GM12878 (cell line): ENCODE measurements at regions not wholly inside any gene's neighbourhood (a gene's known extent, or its start where the extent isn't known, plus 50 kb on each side); places are given as distances from the start of the nearest gene placed in this dataset.

Experiments
- ATAC-seq: fragments of 200-7000 bp; cut with Tn5 transposase; 3 replicates; pipeline ENCODE4 v1.9.1; 2020; ENCODE audit warnings: mild to moderate bottlenecking, moderate library complexity
- BruUV-seq: library from RNA; stranded (reverse); fragments of 400-500 nt; replicated peaks from 2 replicates; lab custom pipeline; 2021; lab: Mats Ljungman, UMichigan
- CTCF ChIA-PET: fragments of 300-600 bp; sonication (Branson Sonifier 250); formaldehyde crosslinking; extraction: SDS; loops from one replicate; lab custom pipeline; 2021; ENCODE audit warnings: inconsistent platforms; lab: Yijun Ruan, JAX
- POLR2A ChIA-PET: fragments of 350-600 bp; formaldehyde crosslinking; extraction: SDS; loops from one replicate; lab custom pipeline; 2021; ENCODE audit warnings: inconsistent platforms; lab: Charles Lee
- RAD21 ChIA-PET: fragments of 300-600 bp; sonication (Branson Sonifier 250); formaldehyde crosslinking; loops from one replicate; lab custom pipeline; 2023; ENCODE audit warnings: antibody characterized with exemption; ENCODE audit not compliant: unreplicated experiment; lab: Charles Lee
- SMC1A ChIA-PET: fragments of 300-600 bp; sonication (Branson Sonifier 250); formaldehyde crosslinking; loops from one replicate; lab custom pipeline; 2023; ENCODE audit not compliant: unreplicated experiment, uncharacterized antibody; lab: Charles Lee
- DNase-seq: peaks from one replicate; pipeline ENCODE4 v3.0.0-alpha.2; 2011; ENCODE audit warnings: low read depth, low spot score
- FAIRE-seq: peaks from 3 replicates; lab custom pipeline; 2011; peaks lifted over from hg19 to GRCh38; lab: Jason Lieb, UNC
- H2AFZ ChIP-seq: 2 replicates; pipeline ENCODE4 v1.6.0; 2011; ENCODE audit warnings: low read depth, low read length, control low read depth; ENCODE audit not compliant: control insufficient read depth
- H3K27ac ChIP-seq: 2 replicates; pipeline ENCODE4 v1.5.1; 2011; ENCODE audit warnings: control low read depth; ENCODE audit not compliant: control insufficient read depth, insufficient read depth
- H3K27me3 ChIP-seq, 2 experiments: replicated peaks in 1 of 2; 2 replicates each; pipeline versions ENCODE4 v1.6.0 to v1.6.1; 2011; ENCODE audit warnings: low read length in 1 of 2; ENCODE audit not compliant: control insufficient read depth in 2 of 2, insufficient read depth in 2 of 2
- H3K36me3 ChIP-seq, 2 experiments: 2 replicates each; pipeline ENCODE4 v1.5.1; 2011; ENCODE audit warnings: low read length in 1 of 2; ENCODE audit not compliant: control insufficient read depth in 2 of 2, insufficient read depth in 2 of 2
- H3K4me1 ChIP-seq: 2 replicates; pipeline ENCODE4 v1.6.1; 2011; ENCODE audit warnings: mild to moderate bottlenecking, low read length, moderate library complexity, mixed read lengths; ENCODE audit not compliant: control insufficient read depth, insufficient read depth
- H3K4me2 ChIP-seq: 2 replicates; pipeline ENCODE4 v1.6.0; 2011; ENCODE audit warnings: control low read depth; ENCODE audit not compliant: control insufficient read depth, insufficient read depth
- H3K4me3 ChIP-seq: fragments of 200-600 bp; sonication (generic); 2 replicates; pipeline ENCODE4 v1.5.1; 2016
- H3K79me2 ChIP-seq: 2 replicates; pipeline ENCODE4 v1.6.0; 2011; ENCODE audit warnings: low read length; ENCODE audit not compliant: control insufficient read depth, insufficient read depth
- H3K9ac ChIP-seq: 2 replicates; pipeline ENCODE4 v1.8.0; 2011; ENCODE audit warnings: low read length, control low read depth, mixed read lengths; ENCODE audit not compliant: control insufficient read depth, insufficient read depth
- H3K9me3 ChIP-seq: replicated peaks from 3 replicates; pipeline ENCODE4 v1.5.1; 2011; ENCODE audit warnings: mild to moderate bottlenecking, low read length; ENCODE audit not compliant: control insufficient read depth, insufficient read depth
- H4K20me1 ChIP-seq: 2 replicates; pipeline ENCODE4 v1.6.0; 2011; ENCODE audit not compliant: control insufficient read depth, insufficient read depth
- CHD4 ChIP-seq: fragments of 200-600 bp; sonication (generic); IDR thresholded peaks from 2 replicates; pipeline ENCODE4 v1.6.1; 2016; ENCODE audit warnings: mild to moderate bottlenecking
- ETV6 ChIP-seq, 2 experiments: fragments of 450-650 bp in 1 of 2; IDR thresholded peaks in 1 of 2; conservative IDR thresholded peaks in 1 of 2; 2 replicates each; pipeline ENCODE4 v1.6.1; 2014; ENCODE audit warnings: antibody characterized with exemption in 1 of 2, borderline replicate concordance in 1 of 2, low read depth in 1 of 2, mild to moderate bottlenecking in 1 of 2, moderate library complexity in 1 of 2
- HDGF ChIP-seq: fragments of 450-650 bp; IDR thresholded peaks from 2 replicates; pipeline ENCODE4 v1.6.1; 2016; ENCODE audit warnings: antibody characterized with exemption
- MEF2A ChIP-seq: IDR thresholded peaks from 2 replicates; pipeline ENCODE4 v1.6.1; 2011; ENCODE audit warnings: low read depth, mild to moderate bottlenecking, low read length, moderate library complexity; ENCODE audit not compliant: insufficient read depth
- NR2C1 ChIP-seq: fragments of 450-650 bp; IDR thresholded peaks from 2 replicates; pipeline ENCODE4 v1.6.1; 2017; ENCODE audit warnings: antibody characterized with exemption, mild to moderate bottlenecking, moderate library complexity
- POLR2AphosphoS5 ChIP-seq: IDR thresholded peaks from 2 replicates; pipeline ENCODE4 v1.6.1; 2011; ENCODE audit warnings: mild to moderate bottlenecking, low read length, inconsistent platforms
- RB1 ChIP-seq: fragments of 450-650 bp; formaldehyde crosslinking; IDR thresholded peaks from 2 replicates; pipeline ENCODE4 v1.6.1; 2017; ENCODE audit warnings: mild to moderate bottlenecking, borderline replicate concordance
- RELA ChIP-seq: fragments of 450-650 bp; IDR thresholded peaks from 2 replicates; pipeline ENCODE4 v1.8.0; 2014; ENCODE audit warnings: borderline replicate concordance; ENCODE audit not compliant: partially characterized antibody
- SIN3A ChIP-seq: IDR thresholded peaks from 2 replicates; pipeline ENCODE4 v1.6.1; 2012; ENCODE audit warnings: low read depth, low read length, improper control_type of control experiment
- USF2 ChIP-seq: IDR thresholded peaks from 2 replicates; pipeline ENCODE4 v1.6.1; 2011; ENCODE audit warnings: low read depth, low read length, improper control_type of control experiment, borderline replicate concordance
- ZBTB4 ChIP-seq: fragments of 450-650 bp; formaldehyde crosslinking; IDR thresholded peaks from 2 replicates; pipeline ENCODE4 v1.4.0; 2022; ENCODE audit warnings: mild to moderate bottlenecking, moderate library complexity
- WGBS: methylation state at CpG from one replicate; pipeline ENCODE4 v1.1.6; 2016; ENCODE audit warnings: low lambda C conversion rate; ENCODE audit not compliant: insufficient replicate concordance, insufficient coverage; ENCODE audit errors: missing lambda C conversion rate; 5-methylcytosine and 5-hydroxymethylcytosine counted together
- in situ Hi-C: fragments of 300-500 bp; cut with MboI; formaldehyde crosslinking; loops from 9 replicates; pipeline ENCODE4 v1.14.3; 2018; ENCODE audit warnings: mixed read lengths
- intact Hi-C: fragments of 100-400 bp; cut with micrococcal nuclease; formaldehyde crosslinking; loops from one replicate; pipeline ENCODE4 v1.14.2; 2022; ENCODE audit not compliant: unreplicated experiment

GRCh38 chr2:208880171-208880570 is 473.6 kb downstream of the PTH2R start:
- 2% methylated on average over 4 of the region's 4 CpGs for WGBS
- RAD21 ChIA-PET: no interaction called here
- FAIRE-seq (no peak), DNase-seq (no peak)
- Histone ChIP-seq H3K27ac (no peak overlapping the region), H3K9ac (no peak overlapping the region), H3K4me2 (no peak overlapping the region), H3K4me1 (no peaks in the 10 kb centered on the region), H3K79me2 (no peaks in the 10 kb centered on the region), H3K9me3 (no peaks in the 10 kb centered on the region)
- intact Hi-C loops: no loop called here
- no TSS peak for BruUV-seq
- TF ChIP-seq MEF2A (no peak), ZBTB4 (no peak), HDGF (no peak), POLR2AphosphoS5 (no peak), CHD4 (no peak), RB1 (no peak), ETV6 (conservative IDR thresholded peaks at IDR 0.05 in 1 of 2, IDR thresholded peaks at IDR 0.05 in 1 of 2; ENCODE audit: borderline replicate concordance in 1 of 2, low read depth in 1 of 2) (no peak), SIN3A (no peak), NR2C1 (no peak), RELA (no peak), USF2 (no peak)
- TF ChIP-seq, all 136 proteins: peak for 0
- Histone ChIP-seq H3K27me3 (no peaks in the 10 kb centered on the region), H2AFZ (no peak overlapping the region), H3K36me3 (no peaks in the 10 kb centered on the region), H4K20me1 (no peaks in the 10 kb centered on the region), H3K4me3 (no peak overlapping the region)
- ChIA-PET CTCF (no interaction called here), POLR2A (no interaction called here), SMC1A (no interaction called here)
- no peak for ATAC-seq
- in situ Hi-C loops: no loop called here
